CD14-positive monocyte (primary cell): ENCODE measurements at regions not wholly inside any gene's neighbourhood (a gene's known extent, or its start where the extent isn't known, plus 50 kb on each side); places are given as distances from the start of the nearest gene placed in this dataset.

ENCODE experiments used
- DNase-seq, 3 donors: peaks; one replicate each; pipeline ENCODE4 v3.0.0-alpha.2; 2011 to 2022
- H2AFZ ChIP-seq: 2 replicates; pipeline ENCODE4 v1.6.0; 2012; ENCODE audit warnings: mild to moderate bottlenecking, low read depth, low read length, inconsistent platforms; ENCODE audit not compliant: insufficient read depth, poor library complexity, severe bottlenecking
- H3K27ac ChIP-seq, 2 donors: 1 replicate in 1 of 2; 2 replicates in 1 of 2; pipeline ENCODE4 v1.5.1; 2012 to 2013; ENCODE audit warnings: low read length in 2 of 2, control low read depth in 1 of 2, inconsistent platforms in 1 of 2, low read depth in 1 of 2, mild to moderate bottlenecking in 1 of 2
- H3K27me3 ChIP-seq, 2 donors: one replicate each; pipeline versions ENCODE4 v1.6.0 to v1.6.1; 2011 to 2013; ENCODE audit warnings: low read length in 2 of 2; ENCODE audit not compliant: control insufficient read depth in 2 of 2, insufficient read depth in 2 of 2
- H3K36me3 ChIP-seq, 2 donors: replicated peaks in 1 of 2; 1 replicate in 1 of 2; 2 replicates in 1 of 2; pipeline versions ENCODE4 v1.5.1 to v1.6.1; 2012 to 2013; ENCODE audit warnings: low read length in 2 of 2, control low read depth in 1 of 2, inconsistent platforms in 1 of 2, mild to moderate bottlenecking in 1 of 2; ENCODE audit not compliant: insufficient read depth in 2 of 2, control insufficient read depth in 1 of 2
- H3K4me1 ChIP-seq, 2 donors: 1 replicate in 1 of 2; 2 replicates in 1 of 2; pipeline versions ENCODE4 v1.5.1 to v1.6.1; 2012 to 2013; ENCODE audit warnings: low read length in 2 of 2, control low read depth in 1 of 2, inconsistent platforms in 1 of 2, mild to moderate bottlenecking in 1 of 2, moderate library complexity in 1 of 2; ENCODE audit not compliant: insufficient read depth in 2 of 2, control insufficient read depth in 1 of 2
- H3K4me2 ChIP-seq: replicated peaks from 2 replicates; pipeline ENCODE3; 2012; ENCODE audit warnings: low read length, moderate library complexity, mild to moderate bottlenecking; ENCODE audit not compliant: poor library complexity, severe bottlenecking; ENCODE audit errors: extremely low read depth
- H3K4me3 ChIP-seq, 3 experiments: fragments of 200-600 bp in 1 of 3; sonication (generic) in 1 of 3; replicated peaks in 1 of 3; 1 replicate in 2 of 3; 2 replicates in 1 of 3; pipeline ENCODE4 v1.5.1; 2011 to 2013; ENCODE audit warnings: low read length in 3 of 3, mild to moderate bottlenecking in 3 of 3, control low read depth in 2 of 3, low read depth in 2 of 3, inconsistent platforms in 1 of 3, moderate library complexity in 1 of 3
- H3K79me2 ChIP-seq: 2 replicates; pipeline ENCODE4 v1.6.0; 2012; ENCODE audit warnings: mild to moderate bottlenecking, control low read depth, inconsistent platforms, low read length, moderate library complexity; ENCODE audit not compliant: insufficient read depth
- H3K9ac ChIP-seq: 2 replicates; pipeline ENCODE4 v1.6.0; 2017; ENCODE audit warnings: low read length, mild to moderate bottlenecking; ENCODE audit not compliant: insufficient read depth, poor library complexity, severe bottlenecking
- H3K9me3 ChIP-seq, 2 donors: replicated peaks in 1 of 2; 1 replicate in 1 of 2; 2 replicates in 1 of 2; pipeline versions ENCODE4 v1.5.1 to v1.6.1; 2012 to 2013; ENCODE audit warnings: low read length in 2 of 2, control low read depth in 1 of 2; ENCODE audit not compliant: control insufficient read depth in 1 of 2, insufficient read depth in 1 of 2
- H4K20me1 ChIP-seq: 2 replicates; pipeline ENCODE4 v1.6.0; 2012; ENCODE audit warnings: mild to moderate bottlenecking, low read length, control low read depth, moderate library complexity; ENCODE audit not compliant: insufficient read depth
- H3K27ac Mint-ChIP-seq, 7 donors: one replicate each; pipeline ENCODE4 v1.8.0; 2020; ENCODE audit warnings: mild to moderate bottlenecking in 7 of 7, mixed read lengths in 7 of 7, moderate library complexity in 6 of 7, inconsistent platforms in 2 of 7
- H3K27me3 Mint-ChIP-seq, 3 donors: one replicate each; pipeline ENCODE4 v1.8.0; 2021 to 2022; ENCODE audit warnings: low read depth in 3 of 3, mild to moderate bottlenecking in 3 of 3, mixed read lengths in 3 of 3, moderate library complexity in 3 of 3, inconsistent platforms in 1 of 3
- H3K36me3 Mint-ChIP-seq, 2 donors: one replicate each; pipeline ENCODE4 v1.8.0; 2020; ENCODE audit warnings: mixed read lengths in 2 of 2, inconsistent platforms in 1 of 2, mild to moderate bottlenecking in 1 of 2
- H3K4me1 Mint-ChIP-seq: one replicate; pipeline ENCODE4 v1.8.0; 2020; ENCODE audit warnings: mild to moderate bottlenecking, mixed read lengths
- H3K4me3 Mint-ChIP-seq, 2 donors: one replicate each; pipeline ENCODE4 v1.8.0; 2020; ENCODE audit warnings: mild to moderate bottlenecking in 2 of 2, mixed read lengths in 2 of 2, moderate library complexity in 1 of 2
- H3K9me3 Mint-ChIP-seq, 7 donors: one replicate each; pipeline ENCODE4 v1.8.0; 2020 to 2022; ENCODE audit warnings: mixed read lengths in 7 of 7, mild to moderate bottlenecking in 6 of 7, moderate library complexity in 6 of 7, inconsistent platforms in 2 of 7
- WGBS: methylation state at CpG from one replicate; pipeline ENCODE4 v1.1.5; 2013; ENCODE audit warnings: missing lambda C conversion rate; ENCODE audit not compliant: insufficient coverage; 5-methylcytosine and 5-hydroxymethylcytosine counted together
- intact Hi-C, 2 donors: fragments of 100-400 bp; cut with micrococcal nuclease; formaldehyde crosslinking; loops; one replicate each; pipeline versions ENCODE4 v1.15.0 to v1.15.1; 2023
- TF ChIP-seq, protein P1 (sequence below): fragments of 200-600 bp; IDR thresholded peaks from one replicate; pipeline ENCODE4 v1.8.0; 2022; ENCODE audit warnings: antibody characterized with exemption, mild to moderate bottlenecking

DNA sequence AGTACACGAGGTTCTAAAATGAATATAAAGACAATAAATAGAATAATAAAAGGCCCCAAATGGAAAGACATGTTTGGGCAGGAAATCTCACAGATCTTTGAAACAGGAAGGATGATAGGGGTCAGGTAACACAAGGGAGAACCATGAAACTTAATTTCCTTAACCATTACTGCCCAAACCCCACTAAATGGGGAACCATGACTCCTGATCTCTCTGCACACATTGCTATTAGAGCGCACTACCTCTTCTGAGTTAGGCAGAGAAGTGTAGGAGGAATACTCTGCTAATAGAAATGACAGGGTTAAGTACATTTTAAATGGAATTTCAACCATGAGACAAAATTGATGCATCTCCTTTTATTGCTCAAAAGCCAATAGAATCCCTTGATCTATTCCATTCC lies 213.7 kb upstream of the SETBP1 start:
- no peaks in the 10 kb centered on the region for H3K36me3 ChIP-seq
- H3K4me2 ChIP-seq = no peak overlapping the region
- no CpG with 5 or more reads among the region's 2 CpGs for WGBS
- Mint-ChIP-seq H3K27me3 (peaks cover 0 to 1% (median 0%) of the 10 kb centered on the region in 3 donors), H3K36me3 (no peaks in the 10 kb centered on the region), H3K27ac (no peak overlapping the region), H3K4me3 (no peak overlapping the region), H3K4me1 (no peaks in the 10 kb centered on the region), H3K9me3 (peaks cover 0 to 5% (median 2%) of the 10 kb centered on the region in 7 donors)
- no peaks in the 10 kb centered on the region for H3K4me1 ChIP-seq
- no peak overlapping the region for H3K4me3 ChIP-seq
- H3K27ac ChIP-seq = no peak overlapping the region
- H3K27me3 ChIP-seq = no peaks in the 10 kb centered on the region
- no peaks in the 10 kb centered on the region for H3K9me3 ChIP-seq
- H2AFZ ChIP-seq = no peak overlapping the region
- DNase-seq = no peak
- no peaks in the 10 kb centered on the region for H3K79me2 ChIP-seq
- TF ChIP-seq, protein P1, sequence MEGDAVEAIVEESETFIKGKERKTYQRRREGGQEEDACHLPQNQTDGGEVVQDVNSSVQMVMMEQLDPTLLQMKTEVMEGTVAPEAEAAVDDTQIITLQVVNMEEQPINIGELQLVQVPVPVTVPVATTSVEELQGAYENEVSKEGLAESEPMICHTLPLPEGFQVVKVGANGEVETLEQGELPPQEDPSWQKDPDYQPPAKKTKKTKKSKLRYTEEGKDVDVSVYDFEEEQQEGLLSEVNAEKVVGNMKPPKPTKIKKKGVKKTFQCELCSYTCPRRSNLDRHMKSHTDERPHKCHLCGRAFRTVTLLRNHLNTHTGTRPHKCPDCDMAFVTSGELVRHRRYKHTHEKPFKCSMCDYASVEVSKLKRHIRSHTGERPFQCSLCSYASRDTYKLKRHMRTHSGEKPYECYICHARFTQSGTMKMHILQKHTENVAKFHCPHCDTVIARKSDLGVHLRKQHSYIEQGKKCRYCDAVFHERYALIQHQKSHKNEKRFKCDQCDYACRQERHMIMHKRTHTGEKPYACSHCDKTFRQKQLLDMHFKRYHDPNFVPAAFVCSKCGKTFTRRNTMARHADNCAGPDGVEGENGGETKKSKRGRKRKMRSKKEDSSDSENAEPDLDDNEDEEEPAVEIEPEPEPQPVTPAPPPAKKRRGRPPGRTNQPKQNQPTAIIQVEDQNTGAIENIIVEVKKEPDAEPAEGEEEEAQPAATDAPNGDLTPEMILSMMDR = no peak
- intact Hi-C loops = no loop called here
- H4K20me1 ChIP-seq = no peaks in the 10 kb centered on the region
- no peak overlapping the region for H3K9ac ChIP-seq

- Mint-ChIP-seq H3K9me3 (peaks cover 2 to 8% (median 2%) of the 10 kb centered on the region in 7 donors), H3K36me3 (no peaks in the 10 kb centered on the region), H3K4me1 (no peaks in the 10 kb centered on the region), H3K27ac (no peak overlapping the region), H3K27me3 (peaks cover 0 to 1% (median 1%) of the 10 kb centered on the region in 3 donors), H3K4me3 (no peak overlapping the region)
- no peak overlapping the region for H3K4me3 ChIP-seq
- no peak overlapping the region for H2AFZ ChIP-seq
- H3K36me3 ChIP-seq = no peaks in the 10 kb centered on the region
- no peak overlapping the region for H3K9ac ChIP-seq
- TF ChIP-seq, protein P1 = no peak
- H3K9me3 ChIP-seq = no peaks in the 10 kb centered on the region
- H3K79me2 ChIP-seq = no peaks in the 10 kb centered on the region
- no peaks in the 10 kb centered on the region for H4K20me1 ChIP-seq
- intact Hi-C loops = no loop called here
- H3K4me2 ChIP-seq = no peak overlapping the region
- H3K27ac ChIP-seq = no peak overlapping the region
- no peaks in the 10 kb centered on the region for H3K4me1 ChIP-seq
- no peaks in the 10 kb centered on the region for H3K27me3 ChIP-seq
- DNase-seq = no peak
- WGBS = no CpG with 5 or more reads among the region's 2 CpGs
Observed at GRCh38 chr18:44467718-44468117, 213.0 kb upstream of the SETBP1 start.
